Activated CD4-positive, alpha-beta T cell treated with anti-CD3 and anti-CD28 coated beads for 48 hours (primary cell): ENCODE measurements at regions not wholly inside any gene's neighbourhood (a gene's known extent, or its start where the extent isn't known, plus 50 kb on each side); places are given as distances from the start of the nearest gene placed in this dataset.

ENCODE experiments used
- DNase-seq: peaks from one replicate; pipeline ENCODE4 v3.0.0-alpha.2; 2020

DNA sequence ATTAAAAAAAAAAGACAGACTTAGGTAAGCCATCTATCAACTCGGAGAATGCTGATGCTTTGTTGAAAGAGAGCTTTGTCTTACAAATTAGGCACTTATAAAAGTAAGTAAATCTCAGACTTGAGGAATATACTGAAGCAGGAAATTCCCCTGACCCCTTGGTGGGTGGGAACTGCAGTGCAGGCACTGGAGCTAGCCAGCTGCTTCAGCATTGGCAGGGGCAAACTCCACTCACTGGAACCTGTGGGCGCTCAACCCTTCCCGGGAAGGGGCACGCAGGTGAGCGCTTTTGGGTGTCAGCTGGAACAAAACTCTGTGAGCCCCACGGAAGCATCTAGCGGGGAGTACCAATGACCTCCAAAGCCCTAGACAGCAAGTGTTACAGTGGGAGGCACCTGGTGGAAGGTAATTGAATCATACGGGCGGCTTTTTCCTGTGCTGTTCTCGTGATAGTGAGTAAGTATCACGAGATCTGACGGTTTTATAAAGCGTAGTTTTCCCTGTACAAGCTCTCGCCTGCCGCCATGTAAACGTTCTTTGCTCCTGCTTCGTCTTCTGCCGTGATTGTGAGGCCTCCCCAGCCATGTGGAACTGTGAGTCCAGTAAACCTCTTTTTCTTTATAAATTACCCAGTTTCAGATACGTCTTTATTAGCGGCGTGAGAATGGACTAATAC is 628.0 kb upstream of the CDH18 start:
- DNase-seq, result no peak

DNA sequence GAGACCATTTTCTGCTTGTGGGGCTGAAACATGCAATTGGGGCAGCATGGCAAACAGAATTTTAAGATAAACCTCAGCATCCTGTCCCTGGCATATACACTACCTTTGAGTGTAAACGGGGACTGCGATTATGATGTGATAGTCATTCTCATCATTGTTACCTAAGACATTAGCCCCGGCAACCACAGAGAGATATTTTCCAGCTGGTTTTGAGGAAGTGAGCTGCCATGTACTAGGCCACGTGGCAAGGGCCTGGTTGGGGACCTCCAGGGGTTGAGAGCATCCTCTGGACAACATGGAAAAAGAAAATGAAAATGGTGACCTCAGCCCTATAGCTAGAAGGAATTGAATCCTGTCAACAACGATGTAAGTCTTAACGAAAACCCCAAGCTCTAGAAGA is 623.6 kb upstream of the CDH18 start:
- no peak for DNase-seq

DNA sequence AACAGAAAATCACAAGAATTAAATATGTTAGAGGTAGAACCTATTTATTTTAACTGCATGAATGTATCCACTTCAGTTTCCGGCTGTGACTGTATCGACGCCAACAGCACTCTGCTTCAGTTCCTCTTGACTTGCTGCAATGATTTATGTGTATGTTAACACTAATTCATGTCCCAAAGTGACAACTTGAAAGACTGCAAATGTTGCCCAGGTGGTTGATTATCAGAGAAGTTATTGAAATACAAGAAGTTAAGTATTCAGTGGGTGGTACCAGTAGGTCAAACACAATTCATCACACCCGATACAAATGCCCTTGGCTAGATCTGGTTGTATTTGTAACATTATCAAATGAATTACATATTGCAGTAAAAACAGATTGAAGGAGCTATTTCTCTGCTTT is 622.7 kb upstream of the CDH18 start:
- no peak for DNase-seq

DNA sequence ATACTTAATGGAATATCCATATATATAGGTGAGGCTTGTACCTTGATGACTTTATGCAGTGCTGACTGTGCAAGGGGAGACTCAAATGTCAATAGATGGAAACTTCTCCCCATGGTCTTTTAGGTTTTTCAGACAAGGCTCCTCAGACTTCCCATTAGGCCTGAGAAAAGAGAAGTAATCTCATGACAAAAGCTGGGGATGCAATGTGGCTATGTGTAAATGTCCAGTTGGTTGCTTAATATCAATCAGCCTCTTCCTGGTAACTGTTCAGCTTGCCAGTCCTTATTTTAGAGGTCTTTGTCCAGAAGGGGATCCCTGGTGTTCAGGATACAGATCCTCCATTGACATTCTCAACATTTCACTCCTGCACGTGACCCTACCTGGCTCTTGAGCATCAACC is 621.1 kb upstream of the CDH18 start:
- DNase-seq, result no peak

DNA sequence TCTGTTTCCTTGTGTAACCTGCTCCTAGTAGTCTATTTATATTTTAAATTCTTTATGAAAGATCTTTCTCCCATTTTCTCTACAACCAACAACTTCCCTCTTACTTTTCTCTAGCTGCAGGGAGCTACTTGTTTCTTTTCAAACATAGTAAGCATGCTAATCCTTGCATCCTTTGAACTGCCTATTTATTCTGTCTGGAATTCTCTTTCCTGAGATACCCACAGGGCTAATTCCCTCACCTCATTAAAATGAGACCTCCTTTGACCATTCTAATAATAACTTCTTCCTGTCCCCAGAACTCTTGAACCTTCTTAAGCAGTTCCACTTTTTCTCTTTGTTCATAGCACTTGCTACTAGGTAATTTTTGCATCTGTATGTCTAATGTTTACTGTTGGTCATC is 620.6 kb upstream of the CDH18 start:
- no peak for DNase-seq

DNA sequence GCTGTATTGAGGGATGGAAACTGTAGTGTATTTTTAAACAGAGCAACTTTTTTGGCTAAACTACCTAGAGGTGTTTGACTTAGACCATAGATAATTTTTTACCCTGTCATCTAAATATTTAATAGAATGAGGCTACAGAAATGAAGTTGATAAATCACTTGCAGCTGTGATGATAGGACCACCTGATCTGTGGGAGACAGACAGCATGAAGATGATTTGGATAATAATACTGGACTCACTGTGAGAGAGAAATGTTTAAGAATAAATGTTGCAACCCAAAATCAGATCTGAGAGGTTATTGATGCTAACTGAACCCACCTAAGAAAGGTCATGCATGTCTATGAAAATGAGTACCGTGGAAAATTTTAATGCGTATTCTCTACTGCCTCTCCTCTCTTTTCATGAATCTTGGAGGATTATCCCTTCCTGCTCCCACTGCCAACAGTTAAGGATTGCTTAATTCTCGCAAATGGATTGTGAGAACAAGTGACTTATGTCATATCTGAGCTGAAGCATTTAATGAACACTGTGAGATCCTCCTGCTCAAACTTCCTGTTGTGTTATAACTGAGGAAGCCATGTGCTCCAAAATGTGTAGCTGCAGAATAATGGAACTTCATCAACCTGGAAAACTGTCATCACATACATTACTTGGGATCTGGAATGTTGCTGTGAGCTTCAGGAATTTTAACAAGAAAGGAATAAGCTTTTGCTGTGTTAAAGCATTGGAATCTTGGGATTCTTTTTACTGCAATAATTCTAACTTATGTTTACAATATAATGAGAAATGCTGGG is 617.9 kb upstream of the CDH18 start:
- no peak for DNase-seq

DNA sequence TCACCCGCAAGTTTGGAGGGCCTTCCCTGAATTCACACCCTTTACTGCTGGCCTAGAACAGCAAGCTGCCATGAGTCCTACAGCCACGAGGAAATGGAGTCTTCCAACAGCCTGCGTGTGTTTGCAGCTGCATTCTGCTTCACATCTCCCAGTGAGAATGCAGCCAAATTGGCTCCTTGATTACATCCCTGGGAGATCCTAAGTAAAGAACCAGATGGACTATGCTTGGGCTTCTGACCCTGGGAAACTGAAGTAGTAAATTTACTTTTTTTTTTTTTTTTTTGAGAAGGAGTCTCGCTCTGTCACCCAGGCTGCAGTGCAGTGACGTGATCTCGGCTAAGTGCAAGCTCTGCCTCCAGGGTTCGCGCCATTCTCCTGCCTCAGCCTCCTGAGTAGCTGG is 617.0 kb upstream of the CDH18 start:
- no peak for DNase-seq

DNA sequence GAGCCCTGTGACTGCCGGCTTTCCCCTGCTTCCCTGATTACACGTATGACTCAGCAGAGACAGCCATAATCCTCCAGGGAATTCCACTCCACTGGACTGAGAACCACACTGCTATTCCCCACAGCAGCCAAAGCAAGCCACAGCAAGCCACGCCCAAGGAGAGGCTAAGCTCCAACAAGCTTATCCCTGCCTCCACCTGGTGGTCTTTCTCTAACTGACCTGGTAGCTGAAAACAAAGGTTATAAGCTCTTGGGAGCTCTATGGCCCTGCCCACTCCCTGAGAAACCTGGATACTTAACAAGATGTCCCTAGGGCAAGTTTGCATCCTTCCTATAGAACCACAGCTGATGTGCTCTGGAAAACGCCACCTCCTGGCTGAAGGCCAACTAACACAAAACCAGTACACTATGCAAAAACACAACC is 613.7 kb upstream of the CDH18 start:
- no peak for DNase-seq

DNA sequence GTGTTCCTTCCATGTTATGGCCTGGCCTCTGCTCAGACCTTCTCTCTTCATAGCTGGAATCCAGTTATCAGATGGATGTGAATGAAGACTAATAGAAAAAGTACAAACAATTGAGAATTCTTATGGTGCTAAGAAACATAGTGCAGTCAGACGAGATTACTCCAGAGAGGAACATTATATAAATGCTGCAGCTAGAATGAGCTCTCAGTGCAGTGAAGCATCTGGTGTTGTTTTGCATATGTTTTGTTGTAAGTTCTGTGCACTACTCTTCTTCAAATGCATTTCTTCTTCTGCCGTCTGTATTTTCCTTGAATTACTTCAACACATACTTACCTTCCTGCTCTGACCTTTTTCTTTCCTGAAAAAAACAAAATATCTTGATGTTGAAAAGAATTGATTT is 602.4 kb upstream of the CDH18 start:
- no peak for DNase-seq

DNA sequence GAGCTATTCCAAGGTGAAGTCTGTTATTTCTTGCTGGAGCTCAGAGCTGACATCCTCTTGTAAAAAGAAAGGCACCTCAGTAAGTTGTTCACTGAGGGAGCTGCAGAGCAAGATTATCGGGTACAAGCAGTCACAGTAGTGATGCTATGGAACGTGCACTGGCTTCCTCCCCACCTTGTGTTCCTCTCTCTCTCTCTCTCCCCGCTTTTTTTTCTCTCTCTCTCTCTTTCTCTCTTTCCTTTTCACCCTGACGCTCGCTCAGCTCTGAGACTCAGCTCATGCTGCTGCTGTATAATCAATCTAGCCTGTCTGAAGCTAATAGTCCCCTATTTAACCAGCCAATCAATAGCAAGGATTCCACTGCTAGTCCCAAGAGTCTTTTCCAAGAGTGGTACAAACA is 587.6 kb upstream of the CDH18 start:
- DNase-seq, result no peak

DNA sequence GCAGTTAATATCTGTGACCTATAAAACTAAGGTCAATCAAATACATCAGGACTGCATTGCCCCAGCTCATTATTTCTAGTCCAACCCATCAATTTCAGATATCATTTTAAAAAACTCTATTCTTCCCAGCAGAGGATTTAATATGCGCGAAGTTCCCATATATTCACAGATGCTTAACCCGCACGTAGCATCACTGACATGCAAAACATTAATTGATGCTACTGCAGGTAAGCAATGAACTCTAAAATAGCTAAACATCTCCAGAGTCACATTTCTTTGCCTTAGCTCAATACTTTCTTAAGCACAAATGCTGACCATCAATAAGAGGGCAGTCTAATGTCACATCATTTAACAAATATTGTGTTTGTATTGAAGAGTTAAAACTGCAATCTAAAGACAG is 586.6 kb upstream of the CDH18 start:
- DNase-seq, result no peak

DNA sequence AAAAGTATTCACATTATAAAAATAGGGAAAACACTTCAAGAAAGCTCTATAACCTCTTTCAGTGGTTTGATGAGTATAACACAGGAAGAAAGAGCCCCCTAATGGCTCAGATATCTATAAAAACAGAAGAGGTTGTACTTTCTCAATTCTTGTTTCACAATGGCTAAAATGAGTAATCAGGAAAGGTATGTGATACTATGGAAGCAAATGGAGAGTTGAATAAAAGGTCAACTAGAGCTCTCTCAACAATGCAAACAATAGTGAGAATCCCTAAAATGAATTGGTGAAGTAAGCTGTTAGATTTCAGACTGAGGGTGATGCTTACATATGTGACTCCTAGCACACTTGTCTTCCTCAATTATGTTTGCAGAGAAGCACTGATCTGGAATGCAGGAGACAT is 584.6 kb upstream of the CDH18 start:
- no peak for DNase-seq

DNA sequence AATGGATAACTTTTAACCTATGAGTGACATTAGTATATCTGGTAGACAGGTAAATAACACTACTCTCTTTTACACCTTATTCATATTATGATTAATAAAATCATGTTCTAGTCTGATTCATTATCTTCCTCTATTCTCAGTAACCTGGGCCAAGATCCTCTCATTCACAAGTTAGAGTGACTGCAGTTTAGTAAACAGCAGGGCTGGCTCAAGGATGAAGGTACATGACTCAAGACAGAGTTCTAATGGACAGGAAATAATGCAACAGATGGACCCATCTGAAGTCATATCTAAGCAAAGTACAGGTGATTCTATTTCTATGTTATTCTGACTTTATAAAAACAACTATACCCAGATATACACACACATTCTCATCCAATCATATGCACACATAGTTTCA is 582.5 kb upstream of the CDH18 start:
- DNase-seq, result no peak

DNA sequence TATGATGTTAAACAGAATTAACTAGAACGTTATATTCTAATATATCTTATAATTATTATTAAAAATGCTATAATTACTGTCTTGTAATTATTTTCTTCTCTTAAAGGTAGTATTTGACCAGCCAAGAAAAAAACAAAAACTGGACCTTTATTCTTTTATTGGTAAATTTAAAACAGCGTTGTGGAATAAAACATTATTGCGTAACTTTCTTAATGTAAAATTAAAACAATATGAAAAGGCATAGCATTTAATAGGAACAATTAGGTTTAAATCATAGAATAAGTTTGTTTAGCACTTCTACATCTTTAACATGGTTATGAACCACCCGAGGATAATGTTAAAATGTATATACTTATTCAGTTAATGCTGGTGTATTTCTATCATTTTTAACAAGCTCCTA is 574.5 kb upstream of the CDH18 start:
- no peak for DNase-seq

DNA sequence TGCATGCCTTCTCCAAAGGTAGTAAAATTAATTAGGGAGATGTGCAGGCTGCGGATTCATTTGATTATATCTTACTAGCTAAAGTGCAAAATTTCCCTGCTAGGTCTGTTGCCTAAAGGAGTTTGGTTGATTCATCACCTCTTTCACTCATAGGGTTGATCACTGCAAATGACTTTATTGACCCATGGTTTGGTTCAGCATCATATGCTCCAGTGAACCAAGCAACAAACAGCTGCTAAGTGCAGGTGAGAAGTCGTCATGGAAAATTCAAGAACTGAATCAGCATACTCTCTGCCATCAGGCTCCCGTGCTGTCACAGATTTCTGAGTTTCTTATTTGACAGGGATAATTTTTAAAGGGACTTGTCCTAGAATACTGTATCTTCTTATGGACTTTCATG is 571.8 kb upstream of the CDH18 start:
- DNase-seq, result no peak

DNA sequence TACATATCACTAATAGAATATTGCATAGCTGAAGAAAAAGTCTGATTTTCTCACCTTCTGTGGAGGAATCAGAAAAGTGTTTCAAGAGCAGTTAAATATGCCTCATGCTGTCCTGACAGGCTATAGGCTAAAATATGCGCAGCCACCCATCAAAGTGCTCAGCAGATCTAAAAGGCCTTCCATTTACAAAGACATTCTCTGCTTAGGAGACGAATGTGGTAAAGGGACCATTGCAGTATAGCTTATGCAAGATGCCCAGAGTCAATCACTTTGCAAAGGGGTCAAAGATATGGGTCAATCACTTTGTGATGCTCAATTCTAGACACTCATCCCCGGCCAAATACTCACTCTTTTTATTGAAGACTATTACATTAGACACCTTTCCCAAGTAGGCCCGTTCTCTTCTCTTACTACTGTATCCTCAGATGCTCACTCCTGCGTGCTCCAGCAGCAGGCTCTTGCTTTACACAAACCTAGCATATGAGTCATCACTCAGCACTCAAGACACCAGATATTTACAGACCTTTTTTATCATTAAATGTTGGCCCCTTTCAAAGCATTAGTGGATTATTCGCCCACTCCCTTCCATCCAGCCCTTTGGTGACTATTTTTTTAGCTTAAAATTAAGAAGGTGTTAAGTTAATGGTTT is 568.2 kb upstream of the CDH18 start:
- DNase-seq, result no peak

DNA sequence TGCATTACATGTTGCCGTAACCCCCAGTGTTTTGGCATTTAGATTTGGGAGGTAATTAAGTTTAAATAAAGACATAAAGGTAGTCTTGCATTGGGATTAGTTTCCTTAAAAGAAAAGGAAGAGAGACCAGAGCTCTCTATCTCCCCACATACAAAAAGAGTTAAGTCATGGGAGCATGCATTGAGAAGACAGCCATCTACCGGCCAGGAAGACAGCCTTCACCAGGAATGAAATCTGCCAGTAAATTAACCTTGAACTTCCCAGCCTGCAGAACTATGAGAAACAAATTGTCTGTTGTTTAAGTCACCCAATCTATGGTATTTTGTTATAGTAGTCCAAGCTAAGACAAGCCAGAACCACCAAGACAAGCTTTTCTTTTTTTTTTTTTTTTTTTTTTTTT is 567.0 kb upstream of the CDH18 start:
- DNase-seq, result no peak

DNA sequence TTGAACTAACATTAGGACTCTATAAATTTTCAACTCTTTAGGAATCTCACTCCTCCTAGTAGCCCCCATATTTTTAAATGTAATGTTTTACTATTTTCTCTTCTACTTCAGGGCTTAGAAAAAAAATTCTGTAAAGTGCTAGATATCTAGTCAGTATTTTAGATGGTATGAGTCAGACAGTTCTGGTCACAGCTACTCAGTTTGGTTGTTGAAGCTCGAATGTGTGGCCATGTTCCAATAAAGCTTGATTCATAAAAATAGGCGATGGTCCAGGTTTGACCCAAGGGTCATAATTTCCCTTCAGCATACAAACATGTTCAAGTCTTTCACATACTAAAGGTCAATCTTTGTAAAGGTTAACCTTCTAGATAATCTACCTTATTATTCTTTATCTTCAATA is 566.0 kb upstream of the CDH18 start:
- no peak for DNase-seq

DNA sequence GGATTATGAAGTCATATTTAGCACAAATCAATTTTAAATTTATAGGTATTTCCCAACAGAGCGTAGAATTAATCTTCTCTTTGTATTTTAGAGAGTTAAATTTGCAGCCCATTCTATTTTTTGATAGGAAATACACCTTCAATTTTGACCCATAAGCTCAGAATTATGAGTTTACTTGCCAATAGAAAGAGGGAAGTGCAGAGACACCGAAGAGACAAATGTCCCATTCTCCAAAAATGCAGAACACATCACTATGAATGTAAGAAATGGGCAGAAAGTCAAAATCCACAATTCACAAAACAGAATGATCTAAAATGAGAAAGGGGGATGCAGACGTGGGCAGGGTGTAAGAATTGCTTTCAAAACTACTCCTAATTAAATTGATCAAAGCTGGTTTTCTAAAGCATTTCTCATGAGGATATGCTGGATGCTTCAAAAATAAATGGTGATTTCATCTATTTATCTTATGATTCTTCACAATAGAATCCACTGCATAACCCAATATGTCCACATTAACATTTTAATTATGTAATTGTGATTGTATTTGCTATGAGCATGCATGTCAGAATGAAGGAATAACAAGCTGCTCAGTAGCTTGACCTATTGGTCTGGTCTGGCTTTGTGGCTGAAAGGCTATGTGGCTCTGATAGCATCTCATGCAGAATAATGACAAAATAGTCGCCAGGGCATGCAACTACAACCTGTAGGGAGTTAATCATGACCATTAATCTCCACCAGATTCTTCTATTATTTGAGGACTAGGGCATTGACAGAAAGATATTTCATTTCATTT is 550.1 kb upstream of the CDH18 start:
- DNase-seq, result no peak

DNA sequence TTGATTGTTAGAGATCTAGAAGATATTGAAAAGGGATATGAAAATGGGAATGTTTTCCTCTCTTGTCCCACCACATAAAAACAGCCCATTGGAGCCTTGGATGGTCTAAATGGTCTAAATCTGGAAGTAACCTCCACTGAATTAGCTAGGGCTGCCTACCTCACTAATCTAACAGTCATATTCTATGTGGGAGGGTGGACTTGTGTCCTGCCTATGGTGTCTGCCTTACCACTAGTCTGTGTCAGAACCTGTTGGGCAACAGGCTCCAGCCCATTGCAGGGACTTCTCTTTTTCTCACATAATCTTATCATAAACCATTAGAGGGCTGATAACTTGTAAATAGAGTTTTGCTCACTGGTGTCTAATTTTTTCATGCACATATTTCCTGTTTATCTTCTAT is 548.8 kb upstream of the CDH18 start:
- DNase-seq, result no peak

DNA sequence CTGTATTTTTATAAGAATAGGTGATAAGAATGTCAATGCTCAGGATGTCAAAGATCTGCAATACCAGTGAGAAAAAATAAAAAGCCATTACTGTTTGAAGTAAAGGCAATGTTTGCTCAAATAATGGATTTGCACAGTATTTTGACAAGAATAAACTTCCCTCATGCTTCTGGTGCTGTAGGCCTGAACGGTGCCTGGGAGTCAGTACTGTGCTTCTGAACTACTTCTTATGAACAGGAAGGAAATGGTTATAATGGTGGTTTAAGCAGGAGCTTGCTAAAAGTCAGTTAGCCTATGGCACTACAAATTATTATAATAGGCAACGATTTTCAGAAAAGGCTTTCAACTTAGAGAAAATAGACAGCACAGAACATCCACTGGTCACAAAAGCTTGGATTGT is 548.3 kb upstream of the CDH18 start:
- no peak for DNase-seq

DNA sequence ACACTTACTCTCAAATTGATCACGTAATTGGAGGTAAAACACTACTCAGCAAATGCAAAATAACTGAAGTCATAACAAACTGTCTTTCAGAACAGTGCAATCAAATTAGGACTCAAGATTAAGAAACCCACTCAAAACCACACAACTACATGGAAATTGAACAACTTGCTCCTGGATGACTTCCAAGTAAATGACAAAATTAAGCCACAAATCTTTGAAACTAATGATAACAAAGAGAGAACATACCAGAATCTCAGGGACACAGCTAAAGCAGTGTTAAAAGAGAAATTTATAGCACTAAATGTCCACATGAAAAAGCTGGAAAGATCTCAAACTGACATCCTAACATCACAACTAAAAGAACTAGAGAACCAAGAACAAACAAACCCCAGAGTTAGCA is 540.5 kb upstream of the CDH18 start:
- no peak for DNase-seq

DNA sequence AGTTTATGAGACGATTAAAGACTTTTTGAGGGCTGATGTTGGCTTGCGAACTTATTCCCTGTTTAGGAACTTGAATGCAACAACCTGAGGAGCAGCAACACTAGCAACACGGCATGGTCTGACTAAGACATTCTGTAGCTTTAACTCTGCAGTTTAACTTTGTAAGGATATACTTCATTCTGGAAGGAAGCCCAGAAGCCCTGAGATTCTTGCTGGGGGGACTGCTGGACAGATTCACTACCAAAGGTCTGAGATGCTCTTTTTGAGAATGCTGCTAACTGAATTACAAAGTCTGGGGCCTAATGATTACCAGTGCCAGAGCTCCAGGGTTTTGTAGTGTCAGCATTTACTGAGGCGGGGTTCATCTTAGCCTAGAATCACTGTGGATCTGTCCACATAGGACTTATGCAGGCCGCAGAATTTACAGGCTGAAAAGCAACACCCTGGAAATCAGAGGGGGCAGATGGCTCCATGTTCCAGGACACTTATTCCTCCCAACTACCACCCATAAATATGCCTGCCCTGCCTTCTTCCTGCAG is 537.1 kb upstream of the CDH18 start:
- no peak for DNase-seq
